NCI-H524 (cell line): ENCODE measurements at regions not wholly inside any gene's neighbourhood (a gene's known extent, or its start where the extent isn't known, plus 50 kb on each side); places are given as distances from the start of the nearest gene placed in this dataset.

Experiments used
- DNase-seq, 2 experiments: peaks; one replicate each; lab custom pipeline; 2025; lab: John Stamatoyannopoulos, UW

DNA sequence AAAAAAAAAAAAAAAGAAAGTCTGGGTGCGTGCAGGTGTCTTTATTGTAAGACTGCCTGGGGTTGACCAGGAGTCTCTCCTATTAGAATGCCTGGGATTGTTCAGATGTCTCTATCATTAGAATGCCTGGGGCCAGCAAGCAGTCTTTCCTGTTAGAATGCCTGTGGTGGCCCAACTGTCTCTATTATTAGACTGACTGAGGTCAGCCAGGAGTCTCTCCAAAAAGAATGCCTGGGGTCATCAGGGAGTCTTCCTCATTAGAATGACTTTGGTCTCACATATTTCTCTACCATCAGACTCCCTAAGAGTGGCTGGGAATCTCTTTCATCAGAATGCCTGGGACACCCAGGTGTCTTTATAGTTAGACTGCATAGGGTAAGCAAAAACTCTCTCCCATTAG is 1577.5 kb downstream of the UQCRFS1 start:
- DNase-seq = no peak

DNA sequence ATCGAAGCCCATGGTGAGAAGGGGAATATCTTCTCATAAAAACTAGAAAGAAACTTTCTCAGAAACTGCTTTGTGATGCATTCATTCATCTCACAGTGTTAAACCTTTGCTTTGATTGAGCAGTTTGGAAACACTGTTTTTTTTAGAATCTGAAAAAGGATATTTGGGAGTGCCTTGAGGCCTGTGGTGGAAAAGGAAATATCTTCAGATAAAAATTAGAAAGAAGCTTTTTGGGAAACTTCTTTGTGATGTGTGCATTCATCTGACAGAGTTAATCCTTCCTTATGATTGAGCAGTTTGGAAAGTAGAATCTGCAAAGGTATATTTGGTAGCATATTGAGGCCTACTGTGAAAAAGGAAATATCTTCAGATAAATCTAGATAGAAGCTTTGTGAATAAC is 1594.9 kb downstream of the UQCRFS1 start:
- DNase-seq = no peak

DNA sequence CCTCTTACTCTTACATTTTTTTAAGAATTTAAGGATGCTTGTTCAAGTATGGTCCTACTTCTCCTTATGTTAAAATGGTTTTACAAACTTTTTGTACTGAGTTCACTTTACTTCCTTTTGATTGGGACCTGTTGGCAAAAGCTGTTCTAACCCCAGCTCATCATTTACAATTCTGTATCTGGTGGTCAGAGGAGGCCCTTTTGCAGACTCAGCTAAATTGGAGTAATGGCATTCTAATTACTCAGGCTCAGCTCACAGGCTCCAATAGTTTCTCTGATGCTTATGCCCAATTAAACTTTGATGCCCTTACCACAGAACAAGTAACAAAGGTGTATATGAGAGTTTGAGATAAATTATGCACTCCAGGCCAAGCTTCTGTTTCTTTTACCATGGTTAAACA is 1632.0 kb downstream of the UQCRFS1 start:
- no peak for DNase-seq
